Midbrain (tissue), 1 donor: ENCODE measurements at regions not wholly inside any gene's neighbourhood (a gene's known extent, or its start where the extent isn't known, plus 50 kb on each side); places are given as distances from the start of the nearest gene placed in this dataset.
"Not testable (repeated sequence)": the region's sequence is repeated elsewhere in the genome, so short reads cannot be mapped to it uniquely, and the experiment has no call there.

Experiments
- DNase-seq: peaks from one replicate; lab custom pipeline; 2025; lab: John Stamatoyannopoulos, UW

DNA sequence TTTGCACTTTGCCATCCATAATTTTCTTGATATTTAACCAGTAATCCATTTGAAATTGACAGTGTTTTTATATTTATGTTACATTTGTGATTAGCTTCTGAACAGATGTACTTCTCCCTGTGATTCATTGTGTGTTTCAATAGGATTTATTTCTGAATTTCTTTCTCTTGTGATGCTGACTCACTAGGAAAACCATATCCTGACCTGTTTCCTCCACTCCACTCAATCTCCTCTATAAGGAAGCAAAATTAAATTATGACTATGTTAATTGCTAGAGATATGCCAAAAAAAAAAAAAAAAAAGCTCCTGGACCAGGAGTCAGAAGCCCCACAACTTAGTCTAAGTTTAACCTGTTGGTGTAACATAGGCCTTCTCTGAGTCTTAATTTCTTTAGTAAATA, 614.6 kb upstream of the SPRY2 start:
- no peak for DNase-seq

DNA sequence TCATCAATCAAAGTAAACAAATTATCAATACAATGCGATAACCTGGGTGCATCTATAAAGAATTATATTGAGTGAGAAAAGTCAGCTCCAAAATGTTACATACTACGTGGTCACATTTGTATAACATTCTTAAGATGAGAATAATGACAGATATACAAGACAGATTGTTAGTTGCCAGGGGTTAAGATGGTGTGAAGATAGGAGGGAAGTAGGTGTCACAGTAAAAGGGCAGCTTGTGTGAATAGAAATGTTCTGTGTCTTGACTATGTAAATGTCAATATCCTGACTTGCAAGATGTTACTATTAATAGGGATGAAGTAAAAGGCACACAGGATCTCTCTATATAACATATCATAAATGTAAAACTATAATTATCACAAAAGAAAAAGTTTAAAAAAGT, 611.2 kb upstream of the SPRY2 start:
- DNase-seq: no peak

DNA sequence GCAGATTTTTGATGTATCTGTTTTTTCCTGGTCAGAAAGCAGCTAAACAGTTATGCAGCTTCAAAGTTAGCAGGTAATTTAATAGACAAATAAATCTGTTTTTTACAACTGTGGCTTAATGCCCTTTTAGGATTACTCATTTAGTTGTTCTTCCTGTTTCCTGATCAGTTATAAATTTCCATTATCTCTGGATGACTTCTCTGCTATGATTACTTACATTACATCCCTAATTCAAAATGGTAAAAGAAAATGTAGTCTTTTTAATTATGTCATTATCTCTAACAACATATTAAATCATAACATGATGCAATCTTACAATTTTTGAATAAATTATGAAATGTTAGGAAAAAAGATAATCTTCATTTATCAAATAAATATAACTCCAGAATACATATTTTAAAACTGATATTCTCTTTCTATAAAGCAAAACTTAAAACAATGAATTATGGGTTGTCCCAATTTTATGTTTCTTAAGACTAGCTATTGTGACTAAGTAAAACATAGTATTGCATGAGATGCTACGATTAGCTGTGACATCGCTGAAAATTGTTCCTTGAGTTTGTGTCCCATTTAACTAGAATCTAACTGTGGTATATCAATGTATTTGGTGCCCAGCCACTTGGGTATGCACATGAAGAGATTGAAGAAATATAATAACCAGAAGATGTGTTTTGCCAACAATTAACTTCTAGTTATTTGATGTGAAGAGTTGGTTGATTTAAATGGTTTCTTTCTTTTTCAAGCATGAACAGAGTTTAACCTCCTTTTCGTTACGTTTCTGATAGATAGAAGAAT, 605.3 kb upstream of the SPRY2 start:
- DNase-seq: no peak

DNA sequence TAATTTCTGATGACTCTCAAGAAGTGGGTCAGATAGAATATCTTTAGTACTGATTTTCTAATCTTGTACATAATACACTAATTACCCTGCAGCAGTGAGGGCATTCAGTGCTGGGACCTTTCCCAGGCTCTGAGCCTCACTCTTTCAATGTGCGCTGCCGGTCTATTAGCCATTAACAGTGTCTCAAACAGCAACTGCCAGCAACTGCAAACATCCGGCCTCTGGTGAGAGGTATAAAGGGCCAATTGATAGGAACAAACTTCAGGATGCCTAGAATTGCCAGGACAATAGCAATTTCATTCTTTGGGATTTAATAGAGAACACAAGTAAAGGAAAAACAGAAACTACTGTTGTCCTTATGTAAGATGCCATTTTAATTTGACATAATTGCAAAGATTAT, 604.4 kb upstream of the SPRY2 start:
- DNase-seq: peak; percentile 40

DNA sequence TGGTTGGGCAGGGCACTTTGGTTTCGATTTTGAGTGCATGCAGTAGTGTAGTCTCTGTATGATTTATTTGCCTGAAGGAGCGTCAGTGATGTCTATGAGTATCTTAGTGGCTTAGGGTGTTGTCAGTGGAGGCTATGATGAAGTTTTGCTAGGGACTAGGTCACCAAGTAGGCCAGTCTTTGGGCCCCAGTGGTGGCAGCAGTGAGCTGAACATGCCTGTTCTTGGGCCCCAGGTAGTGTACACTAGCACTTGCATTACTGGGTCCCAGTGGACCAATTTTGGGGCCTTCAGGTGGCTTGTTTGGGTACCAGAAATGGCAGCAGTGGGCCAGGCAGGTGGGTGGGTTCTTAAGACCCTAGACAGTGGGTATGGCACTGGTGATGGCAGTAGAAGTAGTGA, 598.7 kb upstream of the SPRY2 start:
- DNase-seq: no peak

DNA sequence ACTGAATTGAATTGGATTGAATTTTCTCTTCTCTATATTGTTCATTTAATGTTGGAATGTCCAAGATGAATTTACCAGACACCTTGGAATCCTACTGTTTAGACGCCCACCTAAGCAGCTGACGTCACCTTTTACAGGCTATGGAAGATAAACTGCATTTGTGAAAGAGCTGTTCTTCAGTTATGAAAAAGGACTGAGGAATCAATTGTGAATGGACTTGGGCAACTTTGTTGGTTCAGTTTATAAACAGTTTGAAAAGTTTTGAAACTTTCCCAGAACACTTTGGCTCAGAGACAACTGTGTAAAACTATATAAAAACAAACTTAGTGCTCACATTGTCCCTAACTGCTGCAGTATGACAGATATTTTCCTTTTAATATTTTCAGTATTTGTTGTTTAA, 590.8 kb upstream of the SPRY2 start:
- DNase-seq: no peak

DNA sequence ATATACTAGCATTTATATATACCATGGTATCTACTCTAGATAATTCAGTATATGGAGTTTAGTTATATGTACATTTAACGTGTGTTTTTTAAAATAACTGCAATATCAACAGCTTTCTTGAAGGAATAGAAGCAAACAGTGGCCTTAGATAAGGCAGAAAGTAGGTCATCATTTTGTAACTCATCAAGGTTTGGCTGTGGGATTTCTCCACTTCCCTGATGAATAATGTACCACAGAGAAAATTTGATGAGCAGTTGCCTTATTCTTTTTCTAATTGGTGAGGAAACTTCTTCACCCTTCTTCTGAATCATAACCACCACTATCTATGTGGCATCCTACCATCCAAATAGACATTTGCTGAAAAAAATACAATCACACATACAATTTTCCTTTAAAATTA, 590.2 kb upstream of the SPRY2 start:
- no peak for DNase-seq

DNA sequence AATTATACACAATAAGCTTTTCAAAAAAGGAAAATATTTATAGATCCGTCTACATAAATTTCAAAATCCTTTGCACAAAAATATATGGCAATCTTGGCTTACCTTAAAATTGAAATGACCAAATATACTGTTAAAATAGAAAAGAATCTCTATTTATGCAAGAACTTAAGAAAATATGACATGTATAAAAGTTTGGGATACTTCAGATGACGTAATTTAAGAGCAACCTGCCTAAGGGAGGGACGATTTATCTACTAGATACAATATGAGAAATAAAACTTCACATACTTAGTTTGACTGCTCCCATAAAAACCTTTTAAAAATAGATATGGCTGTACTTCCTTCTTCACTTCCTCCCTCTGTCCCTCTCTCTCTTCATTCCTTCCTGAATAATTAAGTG, 587.3 kb upstream of the SPRY2 start:
- DNase-seq: no peak

DNA sequence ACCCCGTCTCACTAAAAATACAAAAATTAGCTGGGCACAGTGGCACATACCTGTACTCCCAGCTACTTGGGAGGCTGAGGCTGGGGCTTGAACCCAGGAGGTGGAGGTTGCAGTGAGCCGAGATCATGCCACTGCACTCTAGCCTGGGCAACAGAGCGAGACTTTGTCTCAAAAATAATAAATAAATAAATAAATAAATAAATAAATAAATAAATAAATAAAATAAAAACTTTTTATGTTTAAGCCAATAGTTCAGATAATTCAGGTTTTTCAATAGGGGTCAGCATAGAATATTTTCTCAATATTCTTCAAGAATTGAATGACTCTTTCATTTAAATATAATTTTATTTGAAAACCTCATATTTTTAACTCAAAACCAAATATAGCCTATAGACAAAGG, 585.1 kb upstream of the SPRY2 start:
- not testable (repeated sequence) for DNase-seq

DNA sequence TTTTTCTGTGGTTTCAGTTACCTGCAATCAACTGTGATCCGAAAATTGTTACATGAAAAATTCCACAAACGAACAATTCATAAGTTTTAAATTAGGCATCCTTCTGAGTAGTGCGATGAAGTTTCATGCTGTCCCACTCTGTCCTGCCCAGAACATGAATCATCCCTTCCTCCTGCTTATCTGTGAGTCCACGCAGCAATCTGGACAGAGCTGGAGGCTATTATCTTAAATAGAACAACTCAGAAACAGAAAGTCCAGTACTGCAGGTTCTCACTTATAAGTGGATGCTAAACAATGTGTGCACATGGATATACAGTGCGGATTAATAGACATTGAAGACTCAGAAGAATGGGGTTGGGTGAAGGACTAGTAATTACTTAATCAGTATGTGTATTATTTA, 583.7 kb upstream of the SPRY2 start:
- no peak for DNase-seq

DNA sequence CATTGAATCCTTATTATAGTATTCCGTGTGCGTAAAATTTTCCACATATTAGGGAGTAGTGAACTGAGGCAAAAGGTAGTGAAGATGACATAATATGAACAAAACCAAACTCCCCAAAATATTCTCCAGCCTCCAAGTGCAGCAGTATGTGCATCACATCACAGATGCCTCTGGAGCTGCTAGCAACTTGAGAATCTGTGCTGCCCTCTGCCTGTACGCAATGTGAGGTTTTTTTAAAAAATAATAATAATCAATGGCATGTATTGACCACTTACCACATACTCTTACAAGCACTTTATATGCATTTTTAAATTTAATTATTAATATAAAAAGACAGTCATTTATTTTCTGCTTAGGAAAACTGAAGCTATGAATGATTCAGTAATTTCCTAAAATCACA, 583.0 kb upstream of the SPRY2 start:
- no peak for DNase-seq

DNA sequence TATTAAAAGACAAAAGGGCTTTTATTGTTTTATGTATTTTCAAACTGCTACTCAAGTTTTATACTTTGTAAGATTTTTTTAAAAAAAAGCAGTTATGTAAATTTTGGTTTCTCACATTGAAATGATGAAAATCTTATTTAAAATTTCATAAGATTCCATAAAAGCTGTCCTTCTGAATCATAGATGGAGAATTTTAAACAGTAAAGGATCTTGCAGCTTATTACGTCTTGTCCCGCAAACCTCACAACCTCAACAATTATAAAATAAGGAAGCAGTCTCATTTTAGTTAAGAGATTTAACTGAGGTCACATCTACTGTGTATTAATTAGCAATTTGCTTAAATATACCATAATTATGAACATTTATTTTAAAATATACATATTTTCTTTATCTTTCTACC, 581.0 kb upstream of the SPRY2 start:
- DNase-seq: no peak

DNA sequence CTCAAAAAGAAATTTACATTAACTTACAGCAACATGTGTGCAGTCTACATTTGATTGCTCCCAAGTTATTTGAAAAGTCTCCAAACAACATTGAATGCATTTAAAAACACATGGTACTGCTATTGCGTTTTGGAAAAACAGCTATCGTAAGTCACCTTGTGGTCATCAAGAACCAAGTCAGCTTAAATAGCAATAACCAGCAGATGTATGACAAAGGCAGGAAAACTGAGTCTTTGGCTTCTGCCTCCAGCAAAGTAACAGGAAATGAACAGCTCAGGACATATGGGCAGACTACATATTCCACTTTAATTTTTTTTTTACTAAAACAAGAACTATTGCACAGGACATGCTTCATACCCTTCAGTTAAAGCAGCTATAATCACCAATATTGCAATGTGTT, 580.6 kb upstream of the SPRY2 start:
- no peak for DNase-seq

DNA sequence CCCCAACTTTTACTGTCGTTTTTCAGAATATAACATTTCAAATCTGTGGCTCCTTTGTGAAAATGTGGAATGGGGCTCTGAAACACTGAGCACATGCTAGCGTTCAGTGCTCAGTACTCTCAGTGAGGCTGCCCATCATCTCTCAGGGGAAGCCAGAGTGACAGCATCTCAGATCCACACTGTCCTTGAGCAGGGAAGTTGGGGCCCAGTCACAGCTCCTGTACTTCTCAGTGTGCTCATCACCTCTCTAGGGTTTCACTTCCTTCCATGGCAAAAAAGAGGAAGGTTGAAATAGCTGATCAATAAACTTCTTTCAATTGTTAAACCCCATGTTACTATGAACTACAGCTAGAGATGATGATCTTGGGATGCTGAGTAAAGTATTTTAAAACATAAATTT, 565.9 kb upstream of the SPRY2 start:
- no peak for DNase-seq

DNA sequence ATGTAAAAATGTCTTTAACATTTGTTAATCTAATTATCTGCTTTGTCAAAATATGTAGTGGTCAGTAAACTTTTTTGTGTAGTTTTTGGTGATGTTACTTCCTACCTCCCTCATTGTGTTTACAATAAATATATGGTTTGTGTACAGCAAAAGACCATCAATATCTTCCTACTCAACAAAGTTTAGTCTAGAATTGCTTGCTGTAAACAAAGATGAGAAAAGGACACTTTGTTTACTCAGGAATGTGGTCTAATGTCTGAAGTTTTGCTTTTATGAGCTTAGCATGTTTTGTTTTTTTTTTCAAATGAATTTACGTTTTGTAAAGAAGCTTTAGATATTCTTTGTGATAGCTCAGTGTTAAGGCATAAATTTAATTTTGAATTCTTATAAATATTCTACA, 563.5 kb upstream of the SPRY2 start:
- no peak for DNase-seq

DNA sequence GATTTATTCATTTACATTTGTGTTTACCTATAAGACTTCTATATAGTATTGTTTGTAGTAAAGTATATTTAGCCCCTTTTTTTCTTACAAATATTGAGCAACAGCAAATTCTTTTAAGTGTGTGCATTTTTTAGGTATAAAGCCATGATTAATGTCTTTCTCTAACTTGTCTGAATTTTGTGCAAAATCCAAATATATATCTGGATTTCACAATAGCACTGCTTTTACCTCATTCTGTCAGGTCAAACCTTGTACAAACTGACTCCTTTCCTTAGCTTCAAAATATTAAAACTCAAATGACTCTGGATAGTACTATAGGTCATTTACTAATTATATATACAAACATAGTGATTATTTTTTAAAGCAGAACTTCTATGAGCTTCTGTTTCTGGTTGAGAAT, 563.0 kb upstream of the SPRY2 start:
- DNase-seq: no peak

DNA sequence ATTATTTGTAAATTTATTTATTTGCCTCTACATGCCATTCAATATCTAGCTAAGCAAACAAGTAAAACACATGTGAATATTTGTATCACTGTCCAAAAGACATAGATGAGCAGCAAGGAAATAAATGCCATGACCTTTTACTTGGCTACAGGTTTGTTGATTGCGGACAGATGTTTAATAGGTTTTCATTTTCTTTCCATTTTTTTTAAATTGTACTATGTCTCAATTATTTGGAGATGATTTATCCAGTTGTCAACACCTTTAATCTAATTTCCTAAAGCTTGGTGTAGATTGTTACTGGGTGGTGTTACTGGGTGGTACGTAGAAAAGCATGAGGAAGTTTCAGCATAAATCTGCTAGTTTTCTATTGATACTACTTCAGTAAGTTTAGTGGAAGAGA, 560.6 kb upstream of the SPRY2 start:
- no peak for DNase-seq

DNA sequence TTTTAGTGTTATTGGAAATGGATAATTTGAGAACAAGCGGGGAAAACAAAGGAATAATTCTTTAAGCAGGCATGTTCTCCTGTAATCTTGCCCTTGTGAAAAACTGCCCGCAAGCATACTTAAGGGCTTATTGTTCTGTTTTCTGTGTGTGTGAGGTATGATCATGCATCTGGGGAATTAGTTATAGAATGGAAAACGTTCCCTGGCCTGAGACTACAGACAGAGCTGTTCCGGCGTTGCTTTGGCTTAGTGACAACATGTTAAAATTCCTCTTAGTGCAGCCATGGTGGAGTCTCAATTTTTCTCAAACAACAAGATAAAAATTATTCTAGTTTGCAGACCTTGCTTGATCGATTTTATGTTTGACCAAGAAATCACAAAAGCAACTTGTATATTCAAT, 560.2 kb upstream of the SPRY2 start:
- DNase-seq: no peak

DNA sequence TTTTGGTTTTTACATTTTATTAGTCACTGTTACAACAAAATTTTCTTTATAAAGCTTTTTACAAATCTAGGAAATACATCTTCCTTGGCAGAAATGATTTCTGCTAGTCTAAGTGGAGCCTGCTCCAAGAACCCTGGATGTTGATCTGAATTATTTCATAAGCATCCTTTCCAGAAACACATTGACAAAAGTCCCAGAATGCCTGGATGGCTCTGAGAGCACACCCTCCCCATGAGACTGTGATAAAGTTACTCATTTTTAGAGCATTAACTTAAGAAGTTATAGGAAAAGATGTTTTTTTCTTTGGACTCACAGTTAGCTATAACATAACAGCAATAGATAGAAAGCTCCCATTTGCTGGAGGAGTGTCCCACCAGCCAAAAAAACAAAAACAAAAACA, 559.6 kb upstream of the SPRY2 start:
- DNase-seq: no peak

DNA sequence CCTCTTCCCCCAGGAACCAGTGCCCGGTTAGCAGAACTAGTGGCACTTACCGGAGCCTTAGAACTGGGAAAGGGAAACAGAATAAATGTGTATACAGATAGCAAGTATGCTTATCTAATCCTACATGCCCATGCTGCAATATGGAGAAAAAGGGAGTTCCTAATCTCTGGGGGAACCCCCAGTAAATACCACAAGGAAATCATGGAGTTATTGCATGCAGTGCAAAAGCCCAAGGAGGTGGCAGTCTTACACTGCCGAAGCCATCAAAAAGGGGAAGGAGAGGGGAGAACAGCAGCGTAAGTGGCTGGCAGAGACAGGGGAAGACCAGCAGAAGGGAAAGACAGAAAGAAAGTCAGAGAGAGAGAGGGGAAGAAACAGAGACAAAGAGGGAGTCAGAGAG, 556.7 kb upstream of the SPRY2 start:
- DNase-seq: not testable (repeated sequence)

DNA sequence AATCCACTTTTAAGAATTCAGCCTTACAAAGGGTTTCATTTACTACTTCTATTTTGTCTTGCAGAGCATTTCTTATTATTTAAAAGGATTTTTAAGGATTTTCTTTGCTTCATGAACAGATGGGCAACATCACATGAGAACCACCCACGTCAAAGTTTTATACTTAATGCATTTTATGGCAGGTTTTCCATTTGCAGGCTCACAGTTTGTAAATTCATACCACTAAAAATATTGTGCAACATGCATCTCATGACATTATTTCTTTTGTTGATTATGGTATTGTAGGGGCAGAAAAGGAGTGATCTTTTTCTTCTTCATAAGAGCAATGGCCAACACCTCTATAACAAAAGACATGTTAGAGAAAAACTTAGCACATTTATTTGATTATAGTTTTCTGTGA, 554.0 kb upstream of the SPRY2 start:
- no peak for DNase-seq

DNA sequence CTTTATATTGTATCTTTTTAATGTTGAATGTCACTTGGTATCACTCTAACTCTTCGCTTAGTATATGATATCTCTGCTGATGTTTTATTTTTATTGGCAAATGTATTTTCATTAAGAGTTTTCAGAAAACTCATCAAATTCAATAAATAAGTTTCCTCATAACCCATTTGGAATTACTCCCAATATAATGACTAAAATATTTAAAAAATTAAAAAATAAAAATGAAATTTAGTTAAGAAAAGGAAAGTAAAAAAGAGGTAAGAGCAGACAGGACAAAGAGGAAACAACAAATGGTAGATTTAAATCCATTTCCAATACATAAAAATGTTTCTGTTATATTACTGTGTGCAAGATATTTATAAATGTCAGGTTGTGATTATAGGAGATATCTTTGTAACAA, 548.9 kb upstream of the SPRY2 start:
- DNase-seq: no peak

DNA sequence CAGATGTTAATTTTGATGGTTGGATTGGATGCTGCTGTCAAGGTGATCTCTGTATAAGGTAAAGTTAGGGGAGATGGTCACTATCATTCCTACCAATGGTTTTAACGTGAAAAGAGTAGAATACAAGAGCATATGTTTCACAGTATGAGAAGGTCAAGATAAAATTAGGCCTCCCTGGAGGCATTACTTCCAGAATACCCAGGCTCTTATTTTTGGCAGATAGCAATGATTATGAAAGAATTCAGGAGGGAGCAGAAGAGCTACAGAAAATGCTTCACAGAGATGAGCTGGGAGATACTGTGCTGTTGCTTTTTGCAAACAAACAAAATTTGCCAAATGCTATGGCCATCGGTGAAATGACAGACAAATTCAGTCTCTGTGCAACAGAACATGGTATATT, 547.5 kb upstream of the SPRY2 start:
- no peak for DNase-seq

DNA sequence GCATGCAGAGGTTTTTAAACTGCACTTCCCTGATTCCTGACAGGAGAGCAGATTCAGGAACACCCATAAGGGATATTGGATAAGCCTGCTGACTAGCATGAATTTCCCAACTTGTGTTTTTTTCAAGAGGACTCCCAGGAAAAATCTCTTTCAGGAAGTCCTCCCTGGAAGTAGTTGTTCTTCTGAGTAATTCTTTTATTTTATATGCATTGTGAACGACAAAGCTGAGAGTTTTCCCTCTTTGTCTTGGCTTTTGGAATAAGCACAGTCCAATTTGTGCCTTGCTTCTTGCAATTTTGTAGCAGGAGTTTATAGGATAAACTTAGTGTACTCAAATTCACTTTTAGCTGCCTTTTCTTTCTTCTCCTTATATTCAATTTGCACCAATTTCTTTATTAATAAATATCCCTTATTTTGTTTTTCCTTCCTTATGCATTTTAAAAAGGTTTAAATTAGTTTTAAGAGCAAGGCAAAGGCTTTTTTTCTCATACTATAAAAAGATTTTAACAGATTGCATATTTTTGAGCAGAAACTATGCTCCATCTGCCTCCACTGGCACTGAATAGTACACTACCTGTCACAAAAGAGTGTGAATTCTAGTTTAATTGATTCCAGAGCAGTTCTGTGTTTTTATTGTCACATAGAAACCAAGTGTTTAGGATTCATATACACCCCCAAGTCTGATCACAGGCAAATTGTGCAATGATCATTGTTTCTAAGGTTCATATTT, 543.3 kb upstream of the SPRY2 start:
- no peak for DNase-seq
